ENCODE measurements at regions not wholly inside any gene's neighbourhood (a gene's known extent, or its start where the extent isn't known, plus 50 kb on each side); places are given as distances from the start of the nearest gene placed in this dataset.

- DNase-seq, result no peak
These were observed 64.8 kb downstream of the CDCA7 start for GRCh38 chr2:173419506-173419905.

- DNase-seq, result no peak
These were observed 70.2 kb downstream of the CDCA7 start for GRCh38 chr2:173424886-173425285.

DNA sequence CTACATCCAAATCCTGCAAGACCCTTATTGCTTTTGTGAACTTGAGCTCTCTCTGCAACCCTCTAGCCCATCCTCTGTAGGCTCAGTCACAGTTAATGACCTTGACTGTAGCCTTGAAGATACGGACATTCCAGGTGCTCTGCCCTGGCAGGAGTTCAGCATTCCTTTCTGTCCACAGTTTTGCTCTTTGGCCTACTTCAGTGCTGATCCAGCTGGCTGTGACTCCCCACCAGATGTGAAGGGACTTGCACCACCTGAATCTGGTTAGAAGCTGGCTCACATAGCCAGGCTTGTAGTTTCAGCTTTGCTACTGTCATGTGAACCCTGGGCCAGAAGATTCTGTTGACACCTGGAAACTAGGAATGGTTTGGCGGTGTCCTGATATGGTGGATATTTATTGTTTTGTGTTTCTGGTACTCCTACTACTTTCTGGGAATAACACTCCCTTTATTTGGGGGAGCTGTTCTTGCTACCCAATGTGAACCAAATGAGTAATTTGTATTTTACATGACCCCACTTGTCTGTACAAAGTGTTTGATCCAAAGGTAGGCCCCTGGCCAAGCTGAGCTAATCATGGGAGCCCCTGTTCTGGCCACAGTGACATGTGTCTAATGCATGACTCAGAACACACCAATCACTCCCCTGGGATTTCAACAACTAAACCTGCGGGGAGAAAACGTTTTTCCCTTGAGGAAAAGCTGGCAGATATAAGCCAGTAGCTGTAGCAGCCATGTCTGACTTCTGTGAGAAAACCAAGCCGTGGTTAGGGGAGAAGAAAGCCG, 73.4 kb downstream of the CDCA7 start:
- peak; percentile 31 for DNase-seq

GRCh38 chr2:173431191-173431590, 76.5 kb downstream of the CDCA7 start:
- no peak for DNase-seq

DNA sequence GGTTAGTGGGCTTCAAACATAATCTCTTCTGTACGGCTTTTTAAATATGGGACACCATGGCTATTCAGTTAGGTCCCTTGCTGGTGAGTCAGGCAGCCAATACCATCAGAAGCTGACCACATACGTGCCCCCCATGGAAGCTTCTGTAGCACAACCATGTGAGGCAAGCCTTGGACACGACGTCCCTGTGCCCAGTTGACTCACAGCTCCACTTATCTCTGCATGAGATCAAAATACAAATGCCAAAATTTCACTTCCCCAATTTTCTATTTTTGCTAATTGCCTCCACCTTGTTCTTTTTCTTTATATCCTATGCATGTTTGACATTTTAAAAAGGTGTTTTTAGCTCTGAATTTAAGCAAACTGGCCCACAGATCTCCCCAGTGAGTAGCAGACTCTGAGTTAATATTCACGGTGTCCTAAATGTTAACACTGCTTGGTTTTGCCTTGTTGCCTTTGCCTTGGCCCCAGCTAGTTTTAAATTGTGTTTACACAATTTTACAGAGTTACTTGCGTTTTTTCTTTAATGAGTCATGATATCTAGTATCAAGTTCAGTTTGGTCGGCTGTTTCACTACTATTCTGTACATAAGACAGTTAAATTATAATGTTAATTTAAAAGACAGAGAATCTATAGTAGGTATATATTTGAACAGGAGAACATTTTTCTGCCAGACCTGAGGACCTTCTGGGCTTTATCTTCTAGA, 77.5 kb downstream of the CDCA7 start:
- DNase-seq, result no peak

DNA sequence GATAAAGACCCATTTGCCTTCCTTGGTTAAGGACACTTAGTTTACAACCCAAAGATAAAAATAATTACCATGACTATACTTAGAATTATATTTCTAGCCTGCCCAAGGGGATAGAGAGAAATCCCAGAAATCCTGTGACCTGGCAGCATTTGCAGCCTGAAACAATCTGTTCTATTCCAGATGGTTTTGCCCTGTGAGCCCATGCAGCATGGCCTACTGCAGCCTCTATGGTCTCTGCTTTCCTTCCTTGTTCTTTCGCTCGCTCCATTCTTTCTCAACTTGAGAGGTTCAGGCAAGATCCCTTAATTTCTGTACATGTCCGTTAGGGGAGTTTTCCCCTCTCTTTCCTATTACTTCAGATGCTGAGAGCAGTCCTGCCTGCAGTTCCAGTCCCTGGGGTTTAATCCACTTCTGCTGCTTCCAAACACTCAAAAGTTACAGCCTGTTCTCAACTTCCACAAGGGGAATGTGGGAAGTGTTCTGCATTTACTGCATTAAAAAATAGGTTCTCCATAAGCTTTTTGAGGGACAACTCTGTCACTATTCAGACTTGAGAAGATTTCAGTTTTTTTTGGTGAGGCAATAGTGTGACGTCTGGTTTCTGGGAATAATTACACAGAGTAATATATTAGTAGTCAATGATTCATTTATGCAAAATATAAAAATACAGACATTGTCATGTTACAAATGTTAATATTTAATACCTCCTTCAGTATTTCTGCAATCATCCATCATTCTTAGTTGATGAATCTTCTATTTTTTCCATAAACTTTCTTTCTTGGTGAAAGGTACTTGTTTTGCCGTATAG, 80.3 kb downstream of the CDCA7 start:
- DNase-seq, result peak; percentile 43

GRCh38 chr2:173435574-173435973, 80.9 kb downstream of the CDCA7 start:
- DNase-seq, result no peak

GRCh38 chr2:173436088-173436487, 81.4 kb downstream of the CDCA7 start:
- DNase-seq, result no peak

DNA sequence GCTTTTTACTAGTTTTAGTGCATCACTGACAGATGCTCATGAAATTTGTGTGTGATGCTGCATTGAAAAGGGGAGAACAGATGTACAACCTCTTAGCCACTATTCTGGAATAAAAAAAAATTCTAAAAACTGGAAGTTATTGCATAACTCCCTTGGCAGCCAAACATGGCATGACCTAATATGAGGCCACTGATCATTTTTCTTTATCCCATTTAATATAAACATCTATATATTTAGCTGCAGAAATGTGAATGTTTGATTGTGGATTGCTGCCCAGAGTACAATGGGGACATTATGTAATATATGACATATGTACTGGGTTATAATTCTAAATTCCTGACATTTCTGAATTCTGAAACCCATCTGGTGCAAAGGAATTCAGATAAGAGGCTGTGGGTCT, 86.5 kb downstream of the CDCA7 start:
- peak; percentile 72 for DNase-seq

GRCh38 chr2:173442542-173442941, 87.9 kb downstream of the CDCA7 start:
- DNase-seq, result no peak

GRCh38 chr2:173446722-173447121, 92.0 kb downstream of the CDCA7 start:
- no peak for DNase-seq

- peak; percentile 99 for DNase-seq
These were observed 94.3 kb downstream of the CDCA7 start for GRCh38 chr2:173448938-173449471.

DNA sequence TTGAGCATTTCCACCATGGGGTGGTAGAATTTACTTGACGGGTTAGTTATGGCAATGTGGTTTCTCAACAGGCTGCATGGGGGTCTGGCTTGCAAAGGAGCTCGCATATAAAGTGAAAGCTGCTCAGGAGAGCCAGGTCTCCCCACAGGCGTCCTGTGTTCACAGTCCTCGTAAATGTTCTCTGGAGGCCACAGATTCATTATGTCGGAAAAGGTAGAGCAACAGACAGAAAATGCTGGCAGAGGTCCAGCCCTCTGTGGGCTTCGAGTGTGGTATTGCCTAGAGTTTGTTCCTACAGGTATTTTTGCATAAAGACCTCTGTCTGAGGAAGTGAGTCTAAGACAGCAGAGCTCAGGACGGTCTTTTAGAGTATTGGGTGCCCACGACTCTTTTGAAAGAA, 96.4 kb downstream of the CDCA7 start:
- no peak for DNase-seq

- no peak for DNase-seq
These were observed 97.3 kb downstream of the CDCA7 start for GRCh38 chr2:173451941-173452340.

GRCh38 chr2:173452416-173452815, 97.7 kb downstream of the CDCA7 start:
- no peak for DNase-seq

GRCh38 chr2:173456960-173457359, 102.3 kb downstream of the CDCA7 start:
- no peak for DNase-seq

DNA sequence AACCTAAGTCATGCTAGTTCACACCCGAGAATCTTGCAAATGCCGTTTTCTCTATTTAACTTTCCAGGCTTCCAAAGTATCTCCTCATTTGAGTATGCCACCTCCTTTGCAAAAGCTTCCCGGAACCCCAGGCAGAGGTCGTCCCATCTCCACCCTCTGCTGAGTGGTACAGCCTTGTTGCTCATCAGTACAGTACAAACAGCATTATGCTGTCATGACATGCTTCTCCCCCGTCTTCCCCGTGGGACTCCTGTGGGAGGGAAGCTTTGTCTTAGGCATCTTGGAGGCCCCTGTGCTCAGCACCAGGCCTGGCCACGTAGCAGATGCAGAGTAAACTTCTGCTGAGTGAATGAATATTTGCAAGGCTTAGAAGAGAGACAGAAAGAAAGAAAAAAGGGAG, 102.7 kb downstream of the CDCA7 start:
- no peak for DNase-seq

GRCh38 chr2:173458991-173459780, 104.5 kb downstream of the CDCA7 start:
- DNase-seq, result peak; percentile 34

DNA sequence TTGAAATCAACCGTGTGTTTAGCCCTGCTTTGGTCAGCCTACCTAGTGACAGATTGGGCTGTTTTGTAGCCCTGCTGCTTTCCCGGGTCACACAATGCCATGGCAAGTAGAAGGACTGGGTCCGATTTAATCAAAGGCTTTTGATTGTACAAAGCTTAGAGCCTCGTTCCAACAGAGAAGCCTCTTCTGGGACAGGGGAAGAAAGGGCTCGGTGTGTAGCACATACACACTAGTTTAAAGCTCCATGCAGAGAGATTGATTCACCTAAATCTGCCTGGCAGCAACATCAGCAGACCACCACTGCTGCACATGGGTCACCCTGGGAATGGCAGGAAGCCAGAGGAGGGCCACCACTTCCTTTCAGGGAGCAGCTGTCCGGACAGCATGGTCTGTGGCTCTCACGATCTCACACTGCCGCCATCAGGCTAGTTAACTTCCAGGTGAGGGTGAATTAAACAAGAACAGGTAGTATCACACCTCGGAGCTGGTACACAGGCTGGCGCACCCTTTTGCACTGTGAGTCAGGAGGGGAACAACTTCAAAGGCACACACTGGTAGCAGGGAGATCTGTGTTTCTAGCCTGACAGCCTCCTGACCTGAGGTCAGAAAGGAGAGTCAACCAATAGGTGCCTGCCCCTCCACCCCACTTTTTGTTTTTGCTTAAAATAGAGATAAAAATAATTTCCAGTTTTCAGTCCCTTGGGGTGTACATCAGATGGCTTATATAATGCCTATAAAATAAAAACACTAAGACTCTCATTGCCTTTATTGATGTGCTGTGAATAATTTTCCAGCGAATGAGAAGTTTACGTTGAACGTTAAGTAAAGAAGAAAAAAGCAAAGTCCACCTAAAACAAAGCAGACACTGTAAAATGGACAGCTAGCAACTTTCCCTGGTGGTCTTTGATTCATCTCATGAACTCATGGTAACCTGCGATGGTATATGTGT, 108.5 kb downstream of the CDCA7 start:
- no peak for DNase-seq

- DNase-seq, result no peak
These were observed 109.2 kb downstream of the CDCA7 start for GRCh38 chr2:173463846-173464245.

- no peak for DNase-seq
These were observed 113.1 kb downstream of the CDCA7 start for GRCh38 chr2:173467751-173468150.
